Embryonic facial prominence (tissue), 1 donor: ENCODE measurements at regions not wholly inside any gene's neighbourhood (a gene's known extent, or its start where the extent isn't known, plus 50 kb on each side); places are given as distances from the start of the nearest gene placed in this dataset.

Experiments used
- DNase-seq: peaks from one replicate; pipeline ENCODE4 v3.0.0-alpha.2; 2016; ENCODE audit errors: extremely low spot score

- no peak for DNase-seq
Measured at GRCh38 chr3:144626835-144627234, 655.2 kb downstream of the DIPK2A start.

- DNase-seq, result no peak
Measured at GRCh38 chr3:144629381-144629780, 657.8 kb downstream of the DIPK2A start.

DNA sequence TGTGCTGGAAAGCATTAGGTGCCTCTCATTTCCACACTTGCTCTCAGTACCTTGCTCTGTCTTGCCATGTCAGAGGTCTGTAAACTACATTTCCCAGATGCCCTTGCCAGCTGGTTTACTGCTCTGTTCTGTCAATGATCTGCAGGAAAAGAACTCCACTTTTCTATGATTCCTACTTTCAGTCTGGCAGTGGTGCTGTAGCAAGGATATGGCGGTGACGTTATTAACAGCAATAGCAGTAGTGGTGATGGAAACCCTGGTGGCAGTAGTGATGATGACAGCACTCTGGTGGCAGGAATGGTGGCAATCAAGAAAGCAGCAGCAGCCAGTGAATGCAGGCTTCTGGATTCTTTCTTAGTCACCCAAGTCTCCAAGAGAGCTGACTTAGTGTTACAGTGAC, 665.2 kb downstream of the DIPK2A start:
- DNase-seq, result no peak

- DNase-seq, result no peak
Measured at GRCh38 chr3:144638009-144638408, 666.4 kb downstream of the DIPK2A start.

DNA sequence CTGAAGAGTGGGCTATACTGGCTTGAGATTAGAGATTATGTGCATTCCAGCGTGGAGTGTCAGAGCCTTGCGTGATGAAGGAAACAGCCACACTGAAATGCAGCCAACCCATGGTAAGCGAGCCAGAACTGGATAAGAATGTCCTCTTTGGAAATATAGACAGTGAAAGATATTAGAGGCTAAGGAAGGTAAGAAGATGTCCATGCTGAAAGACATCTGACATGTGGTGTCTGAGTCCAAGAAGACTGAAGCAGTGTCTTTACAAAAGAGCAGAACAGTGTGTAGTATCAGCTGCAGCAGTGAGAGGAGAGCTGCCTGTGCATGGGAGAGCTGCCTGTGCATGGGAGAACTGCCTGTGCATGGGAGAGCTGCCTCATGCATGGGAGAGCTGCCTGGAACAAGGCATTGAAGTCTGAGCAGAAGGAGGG, 672.2 kb downstream of the DIPK2A start:
- DNase-seq, result no peak

DNA sequence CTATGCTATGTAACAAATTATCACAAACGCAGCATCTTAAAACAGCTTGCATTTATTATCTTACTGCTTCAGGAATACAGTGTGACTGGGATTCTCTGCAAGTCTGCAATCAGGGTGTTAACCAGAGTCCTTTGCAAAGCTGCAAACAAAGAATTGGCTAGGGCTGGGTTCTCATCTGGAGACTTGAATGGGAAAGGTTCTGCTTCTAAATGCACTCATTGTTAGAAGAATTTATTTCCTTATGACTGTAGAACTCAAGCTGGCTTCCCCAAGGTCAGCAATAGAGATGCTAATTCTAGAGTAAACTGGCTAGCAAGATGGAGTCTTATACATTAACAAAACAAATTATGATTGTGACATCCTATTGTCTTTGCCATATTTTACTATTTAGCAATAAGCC, 673.7 kb downstream of the DIPK2A start:
- DNase-seq, result no peak

DNA sequence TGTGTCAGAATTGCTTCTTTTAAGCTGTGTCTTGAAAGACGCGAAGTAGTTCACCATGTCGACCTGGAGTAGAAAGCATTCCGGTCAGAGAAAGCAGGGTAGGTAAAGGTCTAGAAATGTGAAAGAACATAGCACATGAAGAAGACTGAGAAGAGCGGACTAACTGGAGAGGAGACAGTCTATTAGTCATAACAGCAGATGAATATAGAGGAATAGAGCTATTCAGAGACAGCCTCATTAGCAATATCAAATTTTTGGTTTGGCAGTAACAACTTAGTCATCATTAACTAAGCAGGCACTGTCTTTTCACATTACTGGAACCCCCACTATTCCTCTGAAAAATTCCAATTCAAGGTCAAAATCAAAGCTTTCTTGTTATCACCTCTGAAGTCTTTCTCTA, 678.8 kb downstream of the DIPK2A start:
- DNase-seq, result no peak

DNA sequence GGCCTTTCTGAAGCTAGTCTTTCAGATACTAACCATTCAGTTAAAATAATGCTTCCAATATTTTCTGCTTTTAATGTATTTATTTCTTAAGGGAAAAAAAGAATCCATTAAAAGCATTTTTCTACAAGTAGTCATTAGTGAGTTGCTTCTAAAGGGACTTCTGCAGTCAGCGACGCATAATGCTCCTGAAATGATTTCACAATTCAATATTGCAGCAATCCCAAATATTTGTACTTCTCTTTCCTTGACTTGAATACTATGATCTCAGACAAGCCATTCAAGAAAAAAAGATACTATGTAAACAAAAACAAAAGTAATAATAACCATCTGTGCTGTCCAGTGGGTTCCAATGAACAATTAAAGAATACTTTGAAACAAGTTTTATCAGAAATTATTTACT, 681.0 kb downstream of the DIPK2A start:
- DNase-seq, result no peak

- DNase-seq, result no peak
Measured at GRCh38 chr3:144655423-144655822, 683.8 kb downstream of the DIPK2A start.

- DNase-seq, result no peak
Measured at GRCh38 chr3:144660186-144660585, 688.6 kb downstream of the DIPK2A start.

GRCh38 chr3:144662729-144663128, 691.1 kb downstream of the DIPK2A start:
- no peak for DNase-seq

- DNase-seq, result no peak
Measured at GRCh38 chr3:144663456-144664436, 692.1 kb downstream of the DIPK2A start.

GRCh38 chr3:144665567-144666053, 694.0 kb downstream of the DIPK2A start:
- DNase-seq, result no peak

GRCh38 chr3:144670571-144670970, 698.9 kb downstream of the DIPK2A start:
- no peak for DNase-seq

DNA sequence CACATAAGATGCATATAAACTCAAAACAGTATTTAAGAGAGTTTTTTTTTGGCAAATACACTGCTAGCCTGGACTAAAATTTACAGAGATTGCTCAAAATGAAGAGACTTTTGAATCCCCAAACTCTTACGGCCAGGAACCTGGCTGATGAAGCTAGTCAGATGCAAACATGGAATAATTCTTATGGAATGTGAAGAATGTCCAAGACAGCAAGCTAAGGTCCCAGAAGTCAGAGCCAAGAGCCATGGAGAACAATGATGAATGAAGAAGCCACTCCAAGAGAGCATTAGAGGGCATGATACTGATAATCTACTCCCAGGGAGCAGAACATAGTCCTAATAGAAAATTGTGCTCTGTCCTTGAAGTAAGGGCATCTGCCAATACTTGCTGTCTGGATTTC, 705.5 kb downstream of the DIPK2A start:
- DNase-seq, result no peak

GRCh38 chr3:144683065-144683464, 711.4 kb downstream of the DIPK2A start:
- no peak for DNase-seq

DNA sequence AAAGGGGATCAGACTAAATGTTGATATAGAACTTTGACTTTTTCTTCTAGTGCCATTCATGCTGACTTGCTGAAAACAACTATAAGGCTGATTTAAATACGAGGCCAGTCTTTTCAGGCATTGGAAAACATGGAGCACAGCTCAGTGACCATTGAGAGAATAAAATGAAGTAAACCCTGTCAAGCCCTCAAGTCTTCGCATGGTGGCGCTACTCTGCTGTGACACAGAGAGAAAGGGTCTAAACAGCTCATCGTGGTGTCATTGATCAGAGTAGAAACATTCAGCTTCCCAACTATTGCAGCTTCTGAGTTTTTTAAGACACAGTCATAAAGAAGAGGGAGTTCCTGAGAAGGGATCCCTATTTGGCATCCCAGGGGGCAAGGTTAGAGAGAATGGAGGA, 716.2 kb downstream of the DIPK2A start:
- no peak for DNase-seq

- DNase-seq, result no peak
Measured at GRCh38 chr3:144692488-144692887, 720.9 kb downstream of the DIPK2A start.

DNA sequence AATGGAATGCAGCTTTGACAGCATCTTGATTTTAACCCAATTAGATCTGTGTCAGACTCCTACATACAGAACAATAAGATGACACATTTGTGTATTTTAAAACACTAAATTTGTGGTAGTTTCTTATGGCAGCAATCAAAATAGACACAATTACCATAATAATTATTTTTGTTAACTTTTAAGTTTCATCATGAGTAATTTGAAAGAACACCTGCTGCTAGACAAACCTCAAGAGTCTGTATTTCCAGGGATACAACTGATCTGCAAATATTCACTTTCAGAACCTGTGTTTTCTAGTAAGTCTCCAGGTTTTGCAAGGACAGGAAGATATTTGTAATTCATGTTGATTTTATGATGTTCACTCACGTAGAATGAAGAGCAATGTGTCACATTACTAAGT, 736.8 kb downstream of the DIPK2A start:
- DNase-seq, result no peak

DNA sequence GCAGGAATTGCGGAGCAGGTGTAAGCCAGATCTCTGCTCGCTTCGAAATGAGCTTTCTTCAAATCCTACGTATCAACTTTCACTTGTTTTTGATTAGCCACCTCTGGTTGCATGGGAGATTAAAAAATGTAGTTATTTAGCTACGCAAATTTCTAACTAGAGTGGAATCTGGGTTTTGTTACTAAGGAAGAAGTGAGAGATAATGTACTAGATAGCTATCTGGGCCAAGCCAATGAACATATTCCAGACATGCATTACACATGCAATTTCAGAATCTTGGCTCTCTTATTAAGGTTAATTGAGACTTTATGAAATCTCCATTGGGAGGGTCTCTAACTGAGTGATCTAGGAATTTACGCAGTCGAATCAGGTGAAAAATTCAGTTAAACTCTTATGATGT, 765.7 kb downstream of the DIPK2A start:
- DNase-seq, result no peak

DNA sequence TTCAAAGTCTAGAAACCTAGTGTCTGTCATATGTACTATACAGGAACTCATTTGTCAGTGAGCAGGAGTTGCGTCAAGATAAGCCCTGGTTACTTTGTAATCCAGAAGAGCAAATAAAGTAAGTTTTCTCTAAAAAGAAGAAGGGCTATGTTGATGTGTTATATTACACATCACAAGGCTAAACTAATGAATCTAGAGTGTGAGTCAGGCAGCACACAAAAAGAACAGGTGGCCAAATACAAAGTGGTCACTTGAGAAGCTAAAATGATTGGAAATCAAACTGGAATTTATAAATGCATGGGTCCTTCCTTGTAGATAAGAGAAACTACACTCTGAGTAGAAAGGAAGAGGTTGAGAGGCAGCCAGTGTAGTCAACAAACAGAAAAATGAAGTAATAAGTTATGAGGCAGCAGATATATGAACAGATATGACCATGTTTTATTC, 771.6 kb downstream of the DIPK2A start:
- DNase-seq, result no peak

- no peak for DNase-seq
Measured at GRCh38 chr3:144744473-144744872, 772.9 kb downstream of the DIPK2A start.

DNA sequence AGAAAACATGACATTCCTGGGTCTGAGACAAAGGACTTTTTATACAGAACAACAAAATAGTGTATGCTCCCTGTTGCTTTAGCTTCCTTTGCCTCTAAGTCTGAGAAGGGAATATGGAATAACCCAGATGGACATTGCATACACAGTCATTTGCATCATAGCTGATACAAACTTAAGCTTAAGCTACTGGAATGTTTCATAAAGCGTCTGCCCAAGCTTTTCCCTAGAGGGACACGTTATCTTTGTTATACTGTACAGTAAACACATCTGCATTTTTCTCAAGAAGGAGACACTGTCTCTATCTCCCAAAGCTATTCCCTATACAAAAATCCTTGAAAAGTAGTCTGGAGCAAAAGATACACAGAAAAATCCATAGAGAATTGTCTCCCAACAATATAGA, 775.0 kb downstream of the DIPK2A start:
- DNase-seq, result no peak
